ENCODE measurements at regions not wholly inside any gene's neighbourhood (a gene's known extent, or its start where the extent isn't known, plus 50 kb on each side); places are given as distances from the start of the nearest gene placed in this dataset.

DNA sequence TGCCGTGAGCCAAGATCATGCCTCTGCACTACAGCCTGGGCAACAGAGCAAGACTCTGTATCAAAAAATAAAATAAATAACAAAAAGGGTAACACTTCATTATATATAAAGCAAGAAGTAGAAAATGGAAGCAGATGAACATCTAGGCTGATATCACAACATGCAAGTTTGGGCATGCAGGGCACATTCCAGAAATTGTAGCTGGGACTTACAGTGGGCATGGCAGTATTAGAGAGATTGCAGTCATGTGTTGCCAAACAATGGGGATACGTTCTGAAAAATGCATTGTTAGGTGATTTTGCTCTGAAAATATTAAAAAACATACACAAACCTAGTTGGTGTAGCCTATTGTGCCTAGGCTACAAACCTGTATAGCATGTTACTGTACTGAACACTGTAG, 441.0 kb upstream of the PRMT6 start:
- H3K27ac ChIP-seq (ENCODE audit: low read length, poor library complexity, severe bottlenecking) = no peak overlapping the region
- no peak overlapping the region for H2AK5ac ChIP-seq (ENCODE audit: low read length, severe bottlenecking)
- H4K91ac ChIP-seq (ENCODE audit: low read length) = no peak overlapping the region
- no peak overlapping the region for H3K14ac ChIP-seq (ENCODE audit: low read length in 2 of 2)
- peaks cover 9% of the 10 kb centered on the region for H3K4me1 ChIP-seq (ENCODE audit: control insufficient read depth, insufficient read depth, low read depth, low read length)
- no peak for DNase-seq
- H3K9ac ChIP-seq (ENCODE audit: low read length) = no peak overlapping the region
- no peak overlapping the region for H3K23ac ChIP-seq (ENCODE audit: low read length in 2 of 2)
- no peak overlapping the region for H3K18ac ChIP-seq (ENCODE audit: low read depth in 1 of 2, low read length in 2 of 2)
- H3K27me3 ChIP-seq (ENCODE audit: control insufficient read depth in 1 of 2, insufficient read depth in 1 of 2, low read length in 2 of 2) = no peaks in the 10 kb centered on the region
- H2BK12ac ChIP-seq (ENCODE audit: low read length in 2 of 2) = no peak overlapping the region
- H3K4ac ChIP-seq (ENCODE audit: low read depth in 1 of 2, low read length in 2 of 2) = no peak overlapping the region
- H4K8ac ChIP-seq (ENCODE audit: low read length) = no peak overlapping the region
- no peaks in the 10 kb centered on the region for H3K79me1 ChIP-seq (replicated peaks; ENCODE audit: low read length, poor library complexity, severe bottlenecking)
- no peaks in the 10 kb centered on the region for H3K9me3 ChIP-seq (ENCODE audit: control insufficient read depth, low read length)
- no peak overlapping the region for H2BK5ac ChIP-seq (ENCODE audit: low read depth, low read length, poor library complexity, severe bottlenecking)
- no peaks in the 10 kb centered on the region for H3K36me3 ChIP-seq (ENCODE audit: control insufficient read depth in 1 of 2, insufficient read depth in 2 of 2, low read depth in 1 of 2, low read length in 2 of 2)
- no CpG with 5 or more reads among the region's 2 CpGs for WGBS
- no peak overlapping the region for H2BK15ac ChIP-seq (ENCODE audit: low read depth, poor library complexity, severe bottlenecking)
- H2AFZ ChIP-seq (ENCODE audit: low read depth, low read length) = no peak overlapping the region
- no peak overlapping the region for H2BK120ac ChIP-seq (ENCODE audit: low read depth, low read length)
- no peak overlapping the region for H3K4me2 ChIP-seq (ENCODE audit: low read length, poor library complexity, severe bottlenecking)
- H3K4me3 ChIP-seq (ENCODE audit: insufficient read depth in 1 of 2, low read depth in 1 of 2, low read length in 2 of 2) = no peak overlapping the region

DNA sequence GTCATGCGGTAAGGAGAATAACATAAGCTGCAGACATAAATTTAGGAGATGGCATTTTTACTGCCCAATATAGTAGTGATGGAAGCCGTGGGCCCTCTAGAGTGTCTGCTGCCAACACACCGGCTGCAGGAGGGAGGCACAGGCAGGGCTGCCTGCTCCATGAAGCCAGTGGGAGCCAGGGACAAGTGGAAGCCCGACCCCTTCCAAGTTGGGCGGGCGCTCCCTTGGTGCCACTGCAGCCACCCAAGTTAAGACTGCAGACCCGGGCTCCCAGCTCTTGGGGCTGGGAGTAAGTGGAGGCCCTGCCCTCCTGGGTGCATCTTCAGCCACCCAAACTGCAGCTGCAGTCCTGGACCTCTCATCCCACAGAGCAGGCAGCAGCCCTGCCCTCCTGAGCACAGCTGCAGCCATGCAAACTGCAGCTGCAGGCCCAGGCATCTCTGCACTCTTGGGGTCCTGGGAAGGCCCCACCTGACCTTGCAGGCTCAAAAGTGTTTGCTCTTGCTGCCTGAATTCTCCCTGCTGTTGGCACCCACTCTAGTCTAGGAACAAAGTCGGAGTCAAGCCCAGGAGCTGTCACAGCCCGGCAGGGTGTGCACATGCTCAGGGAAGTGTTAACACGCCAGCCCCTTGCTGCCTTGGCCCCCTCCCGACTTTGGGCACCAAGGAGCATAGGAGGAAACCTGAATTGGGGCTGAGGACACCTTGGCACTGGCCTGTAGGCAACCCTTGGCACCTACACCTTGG, 437.2 kb upstream of the PRMT6 start:
- H4K8ac ChIP-seq (ENCODE audit: low read length) = no peak overlapping the region
- H3K4me3 ChIP-seq (ENCODE audit: insufficient read depth in 1 of 2, low read depth in 1 of 2, low read length in 2 of 2) = no peak overlapping the region
- no peak overlapping the region for H3K27ac ChIP-seq (ENCODE audit: low read length, poor library complexity, severe bottlenecking)
- no peaks in the 10 kb centered on the region for H3K79me1 ChIP-seq (replicated peaks; ENCODE audit: low read length, poor library complexity, severe bottlenecking)
- no peak overlapping the region for H3K18ac ChIP-seq (ENCODE audit: low read depth in 1 of 2, low read length in 2 of 2)
- H2BK12ac ChIP-seq (ENCODE audit: low read length in 2 of 2) = no peak overlapping the region
- no peaks in the 10 kb centered on the region for H3K27me3 ChIP-seq (ENCODE audit: control insufficient read depth in 1 of 2, insufficient read depth in 1 of 2, low read length in 2 of 2)
- H3K4ac ChIP-seq (ENCODE audit: low read depth in 1 of 2, low read length in 2 of 2) = no peak overlapping the region
- H3K9ac ChIP-seq (ENCODE audit: low read length) = no peak overlapping the region
- H4K91ac ChIP-seq (ENCODE audit: low read length) = no peak overlapping the region
- no peak overlapping the region for H3K14ac ChIP-seq (ENCODE audit: low read length in 2 of 2)
- H2BK5ac ChIP-seq (ENCODE audit: low read depth, low read length, poor library complexity, severe bottlenecking) = no peak overlapping the region
- WGBS = 75% methylated on average over 11 of the region's 11 CpGs
- no peak overlapping the region for H2BK15ac ChIP-seq (ENCODE audit: low read depth, poor library complexity, severe bottlenecking)
- no peak for DNase-seq
- H3K9me3 ChIP-seq (ENCODE audit: control insufficient read depth, low read length) = no peaks in the 10 kb centered on the region
- H2BK120ac ChIP-seq (ENCODE audit: low read depth, low read length) = no peak overlapping the region
- H3K4me1 ChIP-seq (ENCODE audit: control insufficient read depth, insufficient read depth, low read depth, low read length) = peaks cover 11% of the 10 kb centered on the region
- no peak overlapping the region for H3K23ac ChIP-seq (ENCODE audit: low read length in 2 of 2)
- no peak overlapping the region for H2AFZ ChIP-seq (ENCODE audit: low read depth, low read length)
- H2AK5ac ChIP-seq (ENCODE audit: low read length, severe bottlenecking) = no peak overlapping the region
- no peaks in the 10 kb centered on the region for H3K36me3 ChIP-seq (ENCODE audit: control insufficient read depth in 1 of 2, insufficient read depth in 2 of 2, low read depth in 1 of 2, low read length in 2 of 2)
- H3K4me2 ChIP-seq (ENCODE audit: low read length, poor library complexity, severe bottlenecking) = no peak overlapping the region

DNA sequence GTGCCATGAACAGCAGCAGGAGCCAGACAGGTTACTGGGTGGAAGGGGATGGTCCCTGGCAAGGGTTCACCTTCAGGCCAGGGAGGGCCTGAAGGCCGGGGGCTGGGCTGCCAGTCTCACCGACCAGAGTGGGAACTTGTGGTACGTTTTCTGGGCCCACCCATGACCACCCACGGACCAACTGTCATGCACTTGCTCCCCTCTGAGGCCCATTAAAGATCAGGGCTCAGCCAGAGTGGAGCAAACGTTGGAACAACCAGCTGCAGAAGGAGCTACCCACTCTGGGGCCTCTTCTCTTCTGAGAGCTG, 436.7 kb upstream of the PRMT6 start:
- H4K8ac ChIP-seq (ENCODE audit: low read length) = no peak overlapping the region
- H2AK5ac ChIP-seq (ENCODE audit: low read length, severe bottlenecking) = no peak overlapping the region
- no peak overlapping the region for H2AFZ ChIP-seq (ENCODE audit: low read depth, low read length)
- H3K36me3 ChIP-seq (ENCODE audit: control insufficient read depth in 1 of 2, insufficient read depth in 2 of 2, low read depth in 1 of 2, low read length in 2 of 2) = no peaks in the 10 kb centered on the region
- H3K4ac ChIP-seq (ENCODE audit: low read depth in 1 of 2, low read length in 2 of 2) = no peak overlapping the region
- H3K18ac ChIP-seq (ENCODE audit: low read depth in 1 of 2, low read length in 2 of 2) = no peak overlapping the region
- no peak overlapping the region for H4K91ac ChIP-seq (ENCODE audit: low read length)
- no peak overlapping the region for H3K27ac ChIP-seq (ENCODE audit: low read length, poor library complexity, severe bottlenecking)
- no peak overlapping the region for H3K14ac ChIP-seq (ENCODE audit: low read length in 2 of 2)
- H3K9me3 ChIP-seq (ENCODE audit: control insufficient read depth, low read length) = no peaks in the 10 kb centered on the region
- no peak overlapping the region for H2BK12ac ChIP-seq (ENCODE audit: low read length in 2 of 2)
- H3K4me1 ChIP-seq (ENCODE audit: control insufficient read depth, insufficient read depth, low read depth, low read length) = peaks cover 11% of the 10 kb centered on the region
- H3K4me3 ChIP-seq (ENCODE audit: insufficient read depth in 1 of 2, low read depth in 1 of 2, low read length in 2 of 2) = no peak overlapping the region
- H2BK5ac ChIP-seq (ENCODE audit: low read depth, low read length, poor library complexity, severe bottlenecking) = no peak overlapping the region
- WGBS = 55% methylated on average over 5 of the region's 5 CpGs
- no peak overlapping the region for H3K4me2 ChIP-seq (ENCODE audit: low read length, poor library complexity, severe bottlenecking)
- H2BK120ac ChIP-seq (ENCODE audit: low read depth, low read length) = no peak overlapping the region
- H2BK15ac ChIP-seq (ENCODE audit: low read depth, poor library complexity, severe bottlenecking) = no peak overlapping the region
- H3K23ac ChIP-seq (ENCODE audit: low read length in 2 of 2) = no peak overlapping the region
- no peaks in the 10 kb centered on the region for H3K79me1 ChIP-seq (replicated peaks; ENCODE audit: low read length, poor library complexity, severe bottlenecking)
- no peak overlapping the region for H3K9ac ChIP-seq (ENCODE audit: low read length)
- DNase-seq = no peak
- no peaks in the 10 kb centered on the region for H3K27me3 ChIP-seq (ENCODE audit: control insufficient read depth in 1 of 2, insufficient read depth in 1 of 2, low read length in 2 of 2)

DNA sequence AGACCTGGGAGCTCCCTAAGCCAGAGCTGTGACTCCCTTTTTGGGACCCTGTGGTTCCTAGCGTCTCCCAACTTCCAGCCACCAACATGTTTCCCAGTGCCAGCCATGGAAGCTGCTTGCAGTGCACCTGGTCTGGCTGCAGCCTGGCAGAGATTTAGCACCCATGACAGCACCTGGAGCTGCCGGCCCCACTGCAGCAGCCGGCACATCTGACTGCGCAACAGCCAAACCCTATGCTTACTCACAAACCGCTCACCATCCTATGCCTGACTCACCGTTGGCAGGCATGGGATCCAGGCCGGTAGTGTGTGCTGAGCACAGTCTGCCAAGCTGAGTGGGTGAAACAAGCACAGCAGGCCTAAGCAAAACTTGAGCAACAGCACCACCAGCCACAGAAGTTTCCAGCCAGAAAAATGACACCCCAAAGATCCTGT, 435.9 kb upstream of the PRMT6 start:
- no peak overlapping the region for H3K23ac ChIP-seq (ENCODE audit: low read length in 2 of 2)
- no peak overlapping the region for H2AK5ac ChIP-seq (ENCODE audit: low read length, severe bottlenecking)
- no peak for DNase-seq
- no peak overlapping the region for H2BK12ac ChIP-seq (ENCODE audit: low read length in 2 of 2)
- WGBS = 78% methylated on average over 7 of the region's 7 CpGs
- no peak overlapping the region for H4K91ac ChIP-seq (ENCODE audit: low read length)
- no peak overlapping the region for H3K4me3 ChIP-seq (ENCODE audit: insufficient read depth in 1 of 2, low read depth in 1 of 2, low read length in 2 of 2)
- H3K4ac ChIP-seq (ENCODE audit: low read depth in 1 of 2, low read length in 2 of 2) = no peak overlapping the region
- no peak overlapping the region for H2AFZ ChIP-seq (ENCODE audit: low read depth, low read length)
- H3K27me3 ChIP-seq (ENCODE audit: control insufficient read depth in 1 of 2, insufficient read depth in 1 of 2, low read length in 2 of 2) = no peaks in the 10 kb centered on the region
- no peak overlapping the region for H4K8ac ChIP-seq (ENCODE audit: low read length)
- no peaks in the 10 kb centered on the region for H3K9me3 ChIP-seq (ENCODE audit: control insufficient read depth, low read length)
- H3K18ac ChIP-seq (ENCODE audit: low read depth in 1 of 2, low read length in 2 of 2) = no peak overlapping the region
- no peak overlapping the region for H2BK15ac ChIP-seq (ENCODE audit: low read depth, poor library complexity, severe bottlenecking)
- H3K14ac ChIP-seq (ENCODE audit: low read length in 2 of 2) = no peak overlapping the region
- no peaks in the 10 kb centered on the region for H3K79me1 ChIP-seq (replicated peaks; ENCODE audit: low read length, poor library complexity, severe bottlenecking)
- H2BK5ac ChIP-seq (ENCODE audit: low read depth, low read length, poor library complexity, severe bottlenecking) = no peak overlapping the region
- peaks cover 11% of the 10 kb centered on the region for H3K4me1 ChIP-seq (ENCODE audit: control insufficient read depth, insufficient read depth, low read depth, low read length)
- H3K27ac ChIP-seq (ENCODE audit: low read length, poor library complexity, severe bottlenecking) = no peak overlapping the region
- no peak overlapping the region for H2BK120ac ChIP-seq (ENCODE audit: low read depth, low read length)
- no peak overlapping the region for H3K4me2 ChIP-seq (ENCODE audit: low read length, poor library complexity, severe bottlenecking)
- H3K9ac ChIP-seq (ENCODE audit: low read length) = no peak overlapping the region
- no peaks in the 10 kb centered on the region for H3K36me3 ChIP-seq (ENCODE audit: control insufficient read depth in 1 of 2, insufficient read depth in 2 of 2, low read depth in 1 of 2, low read length in 2 of 2)
